GM12891 (cell line): ENCODE measurements at regions not wholly inside any gene's neighbourhood (a gene's known extent, or its start where the extent isn't known, plus 50 kb on each side); places are given as distances from the start of the nearest gene placed in this dataset.

Source experiments
- DNase-seq: peaks from one replicate; pipeline ENCODE4 v3.0.0; 2011; ENCODE audit warnings: low spot score; ENCODE audit not compliant: insufficient read length
- FAIRE-seq: peaks from 2 replicates; lab custom pipeline; 2011; peaks lifted over from hg19 to GRCh38; lab: Jason Lieb, UNC
- PAX5 ChIP-seq: IDR thresholded peaks from 2 replicates; pipeline ENCODE4 v1.6.1; 2011; ENCODE audit warnings: low read length, moderate library complexity, mild to moderate bottlenecking; ENCODE audit not compliant: insufficient read depth, severe bottlenecking
- POLR2A ChIP-seq: IDR thresholded peaks from 2 replicates; pipeline ENCODE4 v1.6.1; 2011; ENCODE audit warnings: low read depth, low read length, control low read depth
- POLR2AphosphoS5 ChIP-seq: IDR thresholded peaks from 2 replicates; pipeline ENCODE4 v1.6.1; 2011; ENCODE audit warnings: low read depth, low read length, control low read depth
- POU2F2 ChIP-seq: IDR thresholded peaks from 2 replicates; pipeline ENCODE4 v1.6.1; 2011; ENCODE audit warnings: low read depth, mild to moderate bottlenecking, control low read depth, low read length, moderate library complexity
- SPI1 ChIP-seq: IDR thresholded peaks from 2 replicates; pipeline ENCODE4 v1.6.1; 2011; ENCODE audit warnings: low read depth, low read length, control low read depth
- TAF1 ChIP-seq: IDR thresholded peaks from 2 replicates; pipeline ENCODE4 v1.6.1; 2011; ENCODE audit warnings: low read depth, low read length, control low read depth

DNA sequence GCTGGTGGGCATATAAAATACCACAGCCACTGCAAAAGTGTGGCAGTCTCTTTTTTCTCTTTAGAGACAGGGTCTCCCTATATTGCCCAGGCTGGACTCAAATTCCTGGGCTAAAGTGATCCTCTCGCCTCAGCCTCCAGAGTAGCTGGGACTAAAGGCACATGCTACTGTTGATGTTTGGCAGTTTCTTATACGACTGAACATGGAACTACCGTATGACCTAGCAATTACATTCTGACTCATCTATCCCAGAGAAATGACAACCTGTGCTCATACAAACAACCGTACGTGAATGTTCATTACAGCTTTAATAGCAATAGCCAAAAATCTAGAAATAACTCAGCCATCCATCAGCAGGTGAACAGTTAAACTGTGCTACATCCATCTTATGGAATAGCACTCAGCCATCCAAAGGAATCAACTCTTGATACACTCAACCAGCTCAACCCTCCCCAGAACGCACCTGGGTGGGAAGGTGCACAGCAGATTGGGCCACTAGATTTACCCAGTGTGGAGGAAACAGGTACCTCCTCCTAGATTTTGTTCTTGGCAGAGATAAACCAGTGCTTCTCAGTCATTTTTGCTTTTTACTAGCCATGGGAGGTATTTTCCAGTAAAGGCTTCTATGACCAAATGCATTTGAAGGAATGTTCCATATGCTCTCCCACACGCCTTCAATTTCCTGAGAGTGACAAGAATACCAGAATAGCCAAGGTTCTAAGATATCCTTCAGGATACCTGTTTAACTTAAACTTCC, 130.5 kb downstream of the MED15 start:
- no peak for TF ChIP-seq POU2F2
- TF ChIP-seq SPI1 = no peak
- no peak for TF ChIP-seq POLR2A
- TF ChIP-seq PAX5 = no peak
- TF ChIP-seq TAF1 = no peak
- FAIRE-seq (no peak), DNase-seq (no peak)

GRCh38 chr22:20638507-20638870, 131.1 kb downstream of the MED15 start:
- TF ChIP-seq PAX5 = no peak
- no peak for TF ChIP-seq POLR2AphosphoS5
- no peak for TF ChIP-seq SPI1
- no peak for TF ChIP-seq POU2F2
- no peak for TF ChIP-seq TAF1
- no peak for TF ChIP-seq POLR2A
- no peak for FAIRE-seq
- no peak for DNase-seq

GRCh38 chr22:20639343-20639742, 131.9 kb downstream of the MED15 start:
- DNase-seq (no peak), FAIRE-seq (no peak)
- no peak for TF ChIP-seq TAF1
- TF ChIP-seq POU2F2 = no peak
- TF ChIP-seq SPI1 = no peak
- TF ChIP-seq POLR2AphosphoS5 = no peak
- no peak for TF ChIP-seq PAX5
- no peak for TF ChIP-seq POLR2A

DNA sequence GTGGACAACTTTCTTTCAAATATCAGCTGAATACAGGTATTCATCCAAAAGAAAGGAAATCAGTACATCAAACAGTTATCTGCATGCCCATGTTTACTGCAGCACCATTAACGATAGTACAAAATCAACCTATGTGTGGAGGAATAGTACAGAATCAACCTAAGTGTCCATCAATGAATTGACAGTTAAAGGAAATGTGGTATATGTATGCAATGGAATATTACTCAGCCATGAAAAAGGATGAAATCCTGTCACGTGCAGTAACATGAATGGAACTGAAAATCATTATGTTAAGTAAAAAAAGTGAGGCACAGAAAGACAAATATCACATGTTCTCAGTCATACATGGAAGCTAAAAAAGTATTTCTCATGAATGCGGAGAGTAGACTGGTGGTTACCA, 132.3 kb downstream of the MED15 start:
- no peak for TF ChIP-seq TAF1
- TF ChIP-seq POLR2A = no peak
- TF ChIP-seq SPI1 = no peak
- TF ChIP-seq POLR2AphosphoS5 = no peak
- TF ChIP-seq PAX5 = no peak
- no peak for TF ChIP-seq POU2F2
- FAIRE-seq = no peak
- no peak for DNase-seq

- TF ChIP-seq PAX5 = no peak
- TF ChIP-seq TAF1 = no peak
- no peak for TF ChIP-seq POLR2AphosphoS5
- TF ChIP-seq POU2F2 = no peak
- no peak for TF ChIP-seq SPI1
- no peak for FAIRE-seq
- DNase-seq = no peak
Measured at GRCh38 chr22:20641198-20641892, 132.6 kb upstream of the SERPIND1 start.

GRCh38 chr22:20641919-20642579, 131.9 kb upstream of the SERPIND1 start:
- no peak for TF ChIP-seq POLR2A
- TF ChIP-seq TAF1 = no peak
- no peak for TF ChIP-seq PAX5
- no peak for TF ChIP-seq POU2F2
- TF ChIP-seq SPI1 = no peak
- TF ChIP-seq POLR2AphosphoS5 = no peak
- FAIRE-seq (no peak), DNase-seq (no peak)

GRCh38 chr22:20642668-20643179, 131.2 kb upstream of the SERPIND1 start:
- TF ChIP-seq SPI1 (no peak), TAF1 (no peak), POU2F2 (no peak), POLR2A (no peak), PAX5 (no peak), POLR2AphosphoS5 (no peak)
- no peak for FAIRE-seq
- no peak for DNase-seq

GRCh38 chr22:20644071-20644642, 129.8 kb upstream of the SERPIND1 start:
- no peak for FAIRE-seq
- TF ChIP-seq TAF1 = no peak
- TF ChIP-seq POLR2A = no peak
- TF ChIP-seq POLR2AphosphoS5 = no peak
- no peak for TF ChIP-seq PAX5
- TF ChIP-seq POU2F2 = no peak
- no peak for TF ChIP-seq SPI1
- no peak for DNase-seq

GRCh38 chr22:20645954-20646353, 128.0 kb upstream of the SERPIND1 start:
- FAIRE-seq = no peak
- DNase-seq = no peak
- no peak for TF ChIP-seq TAF1
- no peak for TF ChIP-seq POLR2A
- TF ChIP-seq SPI1 = no peak
- no peak for TF ChIP-seq POU2F2
- TF ChIP-seq POLR2AphosphoS5 = no peak
- no peak for TF ChIP-seq PAX5
